HG03442 (cell line): ENCODE measurements at regions not wholly inside any gene's neighbourhood (a gene's known extent, or its start where the extent isn't known, plus 50 kb on each side); places are given as distances from the start of the nearest gene placed in this dataset.

Source experiments
- ATAC-seq: cut with Tn5 transposase; IDR thresholded peaks from one replicate; pipeline ENCODE4 v1.9.1; 2021; ENCODE audit warnings: mild to moderate bottlenecking, moderate library complexity; ENCODE audit not compliant: unreplicated experiment

GRCh38 chr4:23355258-23355657 lies 534.6 kb downstream of the PPARGC1A start:
- ATAC-seq = no peak

GRCh38 chr4:23353200-23353599 lies 536.6 kb downstream of the PPARGC1A start:
- no peak for ATAC-seq

- no peak for ATAC-seq
These were observed 540.9 kb downstream of the PPARGC1A start for GRCh38 chr4:23348789-23349498.

GRCh38 chr4:23337292-23337691 lies 552.6 kb downstream of the PPARGC1A start:
- ATAC-seq = no peak

GRCh38 chr4:23333946-23334878 lies 555.6 kb downstream of the PPARGC1A start:
- ATAC-seq = peak; percentile 81

GRCh38 chr4:23333556-23333945 lies 556.3 kb downstream of the PPARGC1A start:
- ATAC-seq = peak; percentile 8

GRCh38 chr4:23332313-23332712 lies 557.5 kb downstream of the PPARGC1A start:
- no peak for ATAC-seq

GRCh38 chr4:23327120-23327519 lies 562.7 kb downstream of the PPARGC1A start:
- no peak for ATAC-seq

GRCh38 chr4:23324021-23324690 lies 565.7 kb downstream of the PPARGC1A start:
- no peak for ATAC-seq

GRCh38 chr4:23323436-23323835 lies 566.4 kb downstream of the PPARGC1A start:
- ATAC-seq = no peak

GRCh38 chr4:23322732-23323131 lies 567.1 kb downstream of the PPARGC1A start:
- ATAC-seq = no peak

GRCh38 chr4:23320931-23321587 lies 568.8 kb downstream of the PPARGC1A start:
- ATAC-seq = no peak

- no peak for ATAC-seq
These were observed 577.2 kb downstream of the PPARGC1A start for GRCh38 chr4:23312686-23313085.

- no peak for ATAC-seq
These were observed 577.9 kb downstream of the PPARGC1A start for GRCh38 chr4:23311983-23312382.

- ATAC-seq = no peak
These were observed 584.8 kb downstream of the PPARGC1A start for GRCh38 chr4:23305026-23305425.

GRCh38 chr4:23298371-23298770 lies 591.5 kb downstream of the PPARGC1A start:
- no peak for ATAC-seq

- ATAC-seq = no peak
These were observed 592.5 kb downstream of the PPARGC1A start for GRCh38 chr4:23297327-23297726.

GRCh38 chr4:23291139-23291538 lies 598.4 kb downstream of the GBA3 start:
- no peak for ATAC-seq

- ATAC-seq = no peak
These were observed 597.9 kb downstream of the GBA3 start for GRCh38 chr4:23290656-23291055.

- no peak for ATAC-seq
These were observed 586.7 kb downstream of the GBA3 start for GRCh38 chr4:23279377-23279986.

- no peak for ATAC-seq
These were observed 586.1 kb downstream of the GBA3 start for GRCh38 chr4:23278845-23279244.
